HepG2 (cell line): ENCODE measurements at regions not wholly inside any gene's neighbourhood (a gene's known extent, or its start where the extent isn't known, plus 50 kb on each side); places are given as distances from the start of the nearest gene placed in this dataset.

ENCODE experiments used
- ATAC-seq: fragments of 200-7000 bp; cut with Tn5 transposase; 3 replicates; pipeline ENCODE4 v1.9.1; 2020; ENCODE audit warnings: mild to moderate bottlenecking, moderate library complexity
- BruUV-seq: library from RNA; stranded (reverse); fragments of 400-500 nt; replicated peaks from 2 replicates; lab custom pipeline; 2021; lab: Mats Ljungman, UMichigan
- CTCF ChIA-PET: fragments of 300-600 bp; formaldehyde crosslinking; extraction: SDS; loops from one replicate; lab custom pipeline; 2021; ENCODE audit warnings: low total read pairs, inconsistent platforms, low intra/inter-chr PET ratio; lab: Yijun Ruan, JAX
- POLR2A ChIA-PET: fragments of 350-600 bp; sonication (Branson Sonifier 250); formaldehyde crosslinking; loops from one replicate; lab custom pipeline; 2020; ENCODE audit warnings: antibody characterized with exemption, inconsistent platforms; lab: Yijun Ruan, JAX
- DNase-seq: peaks from one replicate; pipeline ENCODE4 v3.0.0-alpha.2; 2015; ENCODE audit warnings: low spot score
- FAIRE-seq: peaks from 3 replicates; lab custom pipeline; 2011; peaks lifted over from hg19 to GRCh38; lab: Jason Lieb, UNC
- H2AFZ ChIP-seq: one replicate; pipeline ENCODE4 v1.6.1; 2011; ENCODE audit warnings: low read length, inconsistent platforms
- H3K27ac ChIP-seq: fragments of 300-600 bp; 3 replicates; pipeline ENCODE4 v1.8.0; 2011; ENCODE audit warnings: mixed run types, mild to moderate bottlenecking, mixed read lengths, low read length, inconsistent platforms; ENCODE audit not compliant: insufficient read depth; ENCODE audit errors: extremely low read length
- H3K27me3 ChIP-seq, 2 experiments: fragments of 200-600 bp in 1 of 2; 2 replicates in 1 of 2; 3 replicates in 1 of 2; pipeline versions ENCODE4 v1.6.0 to v1.8.0; 2011; ENCODE audit warnings: low read length in 2 of 2, mild to moderate bottlenecking in 2 of 2, moderate library complexity in 2 of 2, inconsistent platforms in 1 of 2; ENCODE audit not compliant: insufficient read depth in 2 of 2, control insufficient read depth in 1 of 2
- H3K36me3 ChIP-seq, 2 experiments: fragments of 200-600 bp in 1 of 2; replicated peaks in 1 of 2; 2 replicates in 1 of 2; 3 replicates in 1 of 2; pipeline versions ENCODE4 v1.5.1 to v1.8.0; 2011; ENCODE audit warnings: low read length in 2 of 2, inconsistent platforms in 1 of 2; ENCODE audit not compliant: insufficient read depth in 2 of 2, control insufficient read depth in 1 of 2
- H3K4me1 ChIP-seq: 2 replicates; pipeline ENCODE4 v1.5.1; 2012; ENCODE audit warnings: low read length, inconsistent platforms; ENCODE audit not compliant: insufficient read depth
- H3K4me2 ChIP-seq: 2 replicates; pipeline ENCODE4 v1.6.0; 2011; ENCODE audit warnings: low read depth, low read length, inconsistent platforms
- H3K4me3 ChIP-seq, 3 experiments: fragments of 200-600 bp in 1 of 3; sonication (generic), shearing (Covaris generic) in 1 of 3; replicated peaks in 1 of 3; 2 replicates each; pipeline ENCODE4 v1.5.1; 2011 to 2016; ENCODE audit warnings: low read length in 3 of 3, inconsistent platforms in 2 of 3, low read depth in 2 of 3, mild to moderate bottlenecking in 2 of 3, control low read depth in 1 of 3, mixed read lengths in 1 of 3; ENCODE audit not compliant: insufficient read depth in 1 of 3
- H3K79me2 ChIP-seq: one replicate; pipeline ENCODE4 v1.6.1; 2011; ENCODE audit warnings: low read length, inconsistent platforms; ENCODE audit not compliant: insufficient read depth
- H3K9ac ChIP-seq: 2 replicates; pipeline ENCODE4 v1.6.0; 2011; ENCODE audit warnings: mild to moderate bottlenecking, low read depth, low read length, inconsistent platforms; ENCODE audit not compliant: insufficient read depth
- H3K9me3 ChIP-seq: 2 replicates; pipeline ENCODE4 v1.5.1; 2012; ENCODE audit warnings: mild to moderate bottlenecking, low read length
- H4K20me1 ChIP-seq: 2 replicates; pipeline ENCODE4 v1.6.0; 2011; ENCODE audit warnings: inconsistent platforms, mild to moderate bottlenecking, low read length, moderate library complexity; ENCODE audit not compliant: insufficient read depth
- ARID3A ChIP-seq: IDR thresholded peaks from 2 replicates; pipeline ENCODE4 v1.6.1; 2012; ENCODE audit warnings: low read depth, low read length, improper control_type of control experiment
- ASH2L ChIP-seq: fragments of 300-600, 200-600 bp; sonication (generic); IDR thresholded peaks from 2 replicates; pipeline ENCODE4 v1.7.0; 2017; ENCODE audit warnings: low read depth, mild to moderate bottlenecking, moderate library complexity, mixed read lengths, low read length; ENCODE audit not compliant: insufficient read length
- CENPT ChIP-seq: sonication (generic); formaldehyde crosslinking; IDR thresholded peaks from 2 replicates; pipeline ENCODE4 v1.8.0; 2022; ENCODE audit warnings: low read depth, mild to moderate bottlenecking, moderate library complexity, missing genetic modification reagents
- EHMT2 ChIP-seq: fragments of 200-600 bp; sonication (generic); IDR thresholded peaks from 2 replicates; pipeline ENCODE4 v1.7.0; 2017; ENCODE audit warnings: antibody characterized with exemption, low read depth, low read length, borderline replicate concordance
- FOSL2 ChIP-seq: sonication (generic); formaldehyde crosslinking; IDR thresholded peaks from 2 replicates; pipeline ENCODE4 v1.4.0; 2020; ENCODE audit warnings: missing genetic modification reagents
- KLF16 ChIP-seq, 2 experiments: sonication (generic) in 1 of 2; formaldehyde crosslinking in 1 of 2; IDR thresholded peaks; 2 replicates each; pipeline versions ENCODE4 v1.6.1 to v1.8.0; 2016 to 2023; ENCODE audit warnings: missing genetic modification reagents in 2 of 2, missing compliant biosample characterization in 1 of 2
- NR2F2 ChIP-seq: IDR thresholded peaks from 2 replicates; pipeline ENCODE4 v1.6.1; 2012; ENCODE audit warnings: low read depth, inconsistent platforms, borderline replicate concordance
- REL ChIP-seq: sonication (generic); formaldehyde crosslinking; conservative IDR thresholded peaks from 2 replicates; pipeline ENCODE4 v1.8.0; 2022; ENCODE audit warnings: mild to moderate bottlenecking, missing genetic modification reagents, moderate library complexity
- RFXAP ChIP-seq: sonication (generic); formaldehyde crosslinking; IDR thresholded peaks from 2 replicates; pipeline ENCODE4 v1.4.0; 2020; ENCODE audit warnings: missing genetic modification reagents, borderline replicate concordance
- SKI ChIP-seq: fragments of 450-650 bp; IDR thresholded peaks from one replicate; pipeline ENCODE4 v1.6.1; 2018; ENCODE audit warnings: mild to moderate bottlenecking; ENCODE audit not compliant: partially characterized antibody
- TBP ChIP-seq: sonication (generic); formaldehyde crosslinking; IDR thresholded peaks from 2 replicates; pipeline ENCODE4 v1.5.0; 2020; ENCODE audit warnings: missing genetic modification reagents
- ZMYM3 ChIP-seq: sonication (generic); formaldehyde crosslinking; IDR thresholded peaks from 2 replicates; pipeline ENCODE4 v1.5.1; 2020; ENCODE audit warnings: mild to moderate bottlenecking, missing genetic modification reagents
- ZNF3 ChIP-seq: IDR thresholded peaks from 2 replicates; pipeline ENCODE4 v1.7.0; 2017; ENCODE audit warnings: inconsistent platforms
- ZNF432 ChIP-seq: sonication (generic); formaldehyde crosslinking; IDR thresholded peaks from 2 replicates; pipeline ENCODE4 v1.5.0; 2020; ENCODE audit warnings: missing genetic modification reagents, mild to moderate bottlenecking, borderline replicate concordance
- ZNF556 ChIP-seq: sonication (generic); formaldehyde crosslinking; IDR thresholded peaks from 2 replicates; pipeline ENCODE4 v1.4.0; 2020; ENCODE audit warnings: mild to moderate bottlenecking, missing genetic modification reagents, borderline replicate concordance
- ZNF563 ChIP-seq: sonication (generic); formaldehyde crosslinking; IDR thresholded peaks from 2 replicates; pipeline ENCODE4 v1.8.0; 2022; ENCODE audit warnings: mild to moderate bottlenecking, moderate library complexity, missing genetic modification reagents
- ZNF589 ChIP-seq: sonication (generic); formaldehyde crosslinking; conservative IDR thresholded peaks from 2 replicates; pipeline ENCODE4 v1.8.0; 2022; ENCODE audit warnings: mild to moderate bottlenecking, moderate library complexity, missing genetic modification reagents
- ZNF629 ChIP-seq: sonication (generic); formaldehyde crosslinking; conservative IDR thresholded peaks from 2 replicates; pipeline ENCODE4 v1.5.0; 2020; ENCODE audit warnings: missing genetic modification reagents
- ZSCAN9 ChIP-seq: IDR thresholded peaks from 2 replicates; pipeline ENCODE4 v1.6.1; 2016; ENCODE audit warnings: borderline replicate concordance
- whole genome bisulfite sequencing: methylation state at CpG from one replicate; pipeline ENCODE4 v1.1.6; 2017; ENCODE audit warnings: low lambda C conversion rate; 5-methylcytosine and 5-hydroxymethylcytosine counted together
- in situ Hi-C: cut with HindIII; loops from 2 replicates; pipeline ENCODE4 v1.10.0; 2017; ENCODE audit warnings: low pct_unique_long_range_greater_than_20kb; ENCODE audit not compliant: extremely low pct_ligation_motif_present
- intact Hi-C: fragments of 100-400 bp; cut with micrococcal nuclease; formaldehyde crosslinking; loops from one replicate; pipeline ENCODE4 v1.10.0; 2022; ENCODE audit not compliant: unreplicated experiment
- TF ChIP-seq, protein P1 (sequence below): sonication (generic); formaldehyde crosslinking; IDR thresholded peaks from 2 replicates; pipeline ENCODE4 v1.5.0; 2020; ENCODE audit warnings: mild to moderate bottlenecking, missing genetic modification reagents, borderline replicate concordance

DNA sequence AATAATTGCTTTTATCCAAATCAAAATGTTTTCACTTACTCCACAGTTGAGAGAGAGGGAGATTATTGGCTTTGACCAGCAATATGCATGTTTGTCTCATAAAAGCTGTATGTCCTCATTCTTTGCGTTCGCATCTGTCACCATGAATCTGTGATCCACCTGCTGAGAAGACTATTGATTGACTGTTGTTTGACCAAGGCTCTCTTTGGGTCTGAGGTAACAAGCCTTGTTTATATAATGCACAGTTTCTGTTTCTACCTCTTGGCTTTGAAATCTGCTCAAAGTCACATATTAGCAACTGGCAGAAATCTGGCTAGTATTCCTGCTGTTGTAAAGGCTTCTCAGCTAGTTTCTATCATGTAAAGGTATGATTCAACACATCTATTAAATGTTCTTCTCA lies 157.0 kb downstream of the LYPLAL1 start:
- intact Hi-C loops, result no loop called here
- no peaks in the 10 kb centered on the region for H4K20me1 ChIP-seq
- H3K27ac ChIP-seq, result peak overlapping the region; percentile 70
- peaks cover 27% of the 10 kb centered on the region for H3K4me1 ChIP-seq
- no peaks in the 10 kb centered on the region for H3K36me3 ChIP-seq
- CTCF ChIA-PET, result no interaction called here
- no peak overlapping the region for H2AFZ ChIP-seq
- ATAC-seq (peak; percentile 96), FAIRE-seq (peak; percentile 65), DNase-seq (peak; percentile 65)
- in situ Hi-C loops, result no loop called here
- H3K27me3 ChIP-seq, result no peaks in the 10 kb centered on the region
- H3K4me2 ChIP-seq, result peak overlapping the region; percentile 33
- H3K4me3 ChIP-seq, result no peak overlapping the region
- POLR2A ChIA-PET, result interaction anchor here (1.5 to 2.0 kb wide), 3 partner anchors 21 to 157 kb away, joined by 6 to 9 read pairs (median 8); partner anchors contain the start of gene LYPLAL1
- no peaks in the 10 kb centered on the region for H3K79me2 ChIP-seq
- BruUV-seq, result no TSS peak
- no peaks in the 10 kb centered on the region for H3K9me3 ChIP-seq
- H3K9ac ChIP-seq, result 0 out of 2 replicates have a peak overlapping the region, but pooled peaks have one; percentile 9
- WGBS, result 19% methylated on average over 2 of the region's 2 CpGs
- TF ChIP-seq CENPT (CRISPR knock-in tag) (no peak), ZSCAN9 (CRISPR knock-in tag) (0 out of 2 replicates have a peak, but pooled peaks have one; percentile 40), KLF16 (CRISPR knock-in tag; IDR thresholded peaks at IDR 0.05) (0 out of 4 replicates have a peak, but pooled peaks of 1 of the 2 experiments have one; percentile 51), SKI (peak; percentile 56), ZNF629 (CRISPR knock-in tag) (peak; percentile 63), FOSL2 (CRISPR knock-in tag) (peak; percentile 51), REL (CRISPR knock-in tag) (no peak), ZNF556 (CRISPR knock-in tag) (0 out of 2 replicates have a peak, but pooled peaks have one; percentile 10), EHMT2 (0 out of 2 replicates have a peak, but pooled peaks have one; percentile 2), ZNF589 (CRISPR knock-in tag) (0 out of 2 replicates have a peak, but pooled peaks have one; percentile 28), ZMYM3 (0 out of 2 replicates have a peak, but pooled peaks have one; percentile 31), RFXAP (CRISPR knock-in tag) (no peak), ARID3A (peak; percentile 63; the same call in 1 of the 2 replicates), ZNF3 (CRISPR knock-in tag) (peak; percentile 62; the same call in 1 of the 2 replicates), NR2F2 (0 out of 2 replicates have a peak, but pooled peaks have one; percentile 45), TBP (CRISPR knock-in tag) (no peak), ASH2L (peak; percentile 40), ZNF432 (CRISPR knock-in tag) (no peak), ZNF563 (CRISPR knock-in tag) (no peak)
- TF ChIP-seq, protein P1, sequence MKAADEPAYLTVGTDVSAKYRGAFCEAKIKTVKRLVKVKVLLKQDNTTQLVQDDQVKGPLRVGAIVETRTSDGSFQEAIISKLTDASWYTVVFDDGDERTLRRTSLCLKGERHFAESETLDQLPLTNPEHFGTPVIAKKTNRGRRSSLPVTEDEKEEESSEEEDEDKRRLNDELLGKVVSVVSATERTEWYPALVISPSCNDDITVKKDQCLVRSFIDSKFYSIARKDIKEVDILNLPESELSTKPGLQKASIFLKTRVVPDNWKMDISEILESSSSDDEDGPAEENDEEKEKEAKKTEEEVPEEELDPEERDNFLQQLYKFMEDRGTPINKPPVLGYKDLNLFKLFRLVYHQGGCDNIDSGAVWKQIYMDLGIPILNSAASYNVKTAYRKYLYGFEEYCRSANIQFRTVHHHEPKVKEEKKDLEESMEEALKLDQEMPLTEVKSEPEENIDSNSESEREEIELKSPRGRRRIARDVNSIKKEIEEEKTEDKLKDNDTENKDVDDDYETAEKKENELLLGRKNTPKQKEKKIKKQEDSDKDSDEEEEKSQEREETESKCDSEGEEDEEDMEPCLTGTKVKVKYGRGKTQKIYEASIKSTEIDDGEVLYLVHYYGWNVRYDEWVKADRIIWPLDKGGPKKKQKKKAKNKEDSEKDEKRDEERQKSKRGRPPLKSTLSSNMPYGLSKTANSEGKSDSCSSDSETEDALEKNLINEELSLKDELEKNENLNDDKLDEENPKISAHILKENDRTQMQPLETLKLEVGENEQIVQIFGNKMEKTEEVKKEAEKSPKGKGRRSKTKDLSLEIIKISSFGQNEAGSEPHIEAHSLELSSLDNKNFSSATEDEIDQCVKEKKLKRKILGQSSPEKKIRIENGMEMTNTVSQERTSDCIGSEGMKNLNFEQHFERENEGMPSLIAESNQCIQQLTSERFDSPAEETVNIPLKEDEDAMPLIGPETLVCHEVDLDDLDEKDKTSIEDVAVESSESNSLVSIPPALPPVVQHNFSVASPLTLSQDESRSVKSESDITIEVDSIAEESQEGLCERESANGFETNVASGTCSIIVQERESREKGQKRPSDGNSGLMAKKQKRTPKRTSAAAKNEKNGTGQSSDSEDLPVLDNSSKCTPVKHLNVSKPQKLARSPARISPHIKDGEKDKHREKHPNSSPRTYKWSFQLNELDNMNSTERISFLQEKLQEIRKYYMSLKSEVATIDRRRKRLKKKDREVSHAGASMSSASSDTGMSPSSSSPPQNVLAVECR (CRISPR knock-in tag), result peak; percentile 15; the same call in 1 of the 2 replicates
